Activated CD8-positive, alpha-beta memory T cell treated with anti-CD3 and anti-CD28 coated beads, Interleukin-2, amount 10 ng/mL, durations not matched to agents 7 days and 5 days (primary cell): ENCODE measurements at regions not wholly inside any gene's neighbourhood (a gene's known extent, or its start where the extent isn't known, plus 50 kb on each side); places are given as distances from the start of the nearest gene placed in this dataset.
A peak's percentile ranks its signal among the peaks of the same experiment; 100 is the strongest.
"Not testable (repeated sequence)": the region's sequence is repeated elsewhere in the genome, so short reads cannot be mapped to it uniquely, and the experiment has no call there.

Source experiments
- ATAC-seq: fragments of 150-1000 bp; cut with Tn5 transposase; one replicate; pipeline ENCODE4 v1.10.0; 2021; ENCODE audit warnings: moderate library complexity
- CTCF ChIA-PET: fragments of 350-600 bp; sonication (Branson Sonifier 250); formaldehyde crosslinking; loops from one replicate; lab custom pipeline; 2021; ENCODE audit warnings: antibody characterized with exemption; lab: Charles Lee
- DNase-seq: peaks from one replicate; pipeline ENCODE4 v3.0.0-alpha.2; 2020
- H3K27ac Mint-ChIP-seq: one replicate; pipeline ENCODE4 v1.8.0; 2021; ENCODE audit warnings: mild to moderate bottlenecking, mixed read lengths
- H3K27me3 Mint-ChIP-seq: one replicate; pipeline ENCODE4 v1.8.0; 2021; ENCODE audit warnings: mixed read lengths
- H3K36me3 Mint-ChIP-seq: one replicate; pipeline ENCODE4 v1.8.0; 2021; ENCODE audit warnings: mild to moderate bottlenecking, mixed read lengths
- H3K4me1 Mint-ChIP-seq: one replicate; pipeline ENCODE4 v1.8.0; 2021; ENCODE audit warnings: mixed read lengths
- H3K4me3 Mint-ChIP-seq: one replicate; pipeline ENCODE4 v1.8.0; 2021; ENCODE audit warnings: mild to moderate bottlenecking, moderate library complexity, mixed read lengths
- H3K9me3 Mint-ChIP-seq: one replicate; pipeline ENCODE4 v1.8.0; 2022; ENCODE audit warnings: low read depth, mixed read lengths

GRCh38 chr11:3499198-3499597, 120.3 kb upstream of the ZNF195 start:
- ATAC-seq, H3K4me3 Mint-ChIP-seq, H3K4me1 Mint-ChIP-seq, H3K27ac Mint-ChIP-seq, DNase-seq, H3K27me3 Mint-ChIP-seq, CTCF ChIA-PET, H3K36me3 Mint-ChIP-seq, H3K9me3 Mint-ChIP-seq: not testable (repeated sequence)

DNA sequence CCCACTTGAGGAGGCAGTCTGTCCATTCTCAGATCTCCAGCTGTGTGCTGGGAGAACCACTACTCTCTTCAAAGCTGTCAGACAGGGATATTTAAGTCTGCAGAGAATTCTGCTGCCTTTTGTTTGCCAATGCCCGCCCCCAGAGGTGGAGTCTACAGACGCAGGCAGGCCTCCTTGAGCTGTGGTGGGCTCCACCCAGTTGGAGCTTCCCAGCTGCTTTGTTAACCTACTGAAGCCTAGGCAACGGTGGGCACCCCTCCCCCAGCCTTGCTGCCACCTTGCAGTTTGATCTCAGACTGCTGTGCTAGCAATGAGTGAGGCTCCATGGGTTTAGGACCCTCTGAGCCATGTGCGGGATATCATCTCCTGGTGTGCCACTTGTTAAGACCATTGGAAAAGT, 119.4 kb upstream of the ZNF195 start:
- CTCF ChIA-PET, ATAC-seq, H3K27me3 Mint-ChIP-seq, H3K4me1 Mint-ChIP-seq, DNase-seq, H3K36me3 Mint-ChIP-seq, H3K9me3 Mint-ChIP-seq, H3K27ac Mint-ChIP-seq, H3K4me3 Mint-ChIP-seq: not testable (repeated sequence)

DNA sequence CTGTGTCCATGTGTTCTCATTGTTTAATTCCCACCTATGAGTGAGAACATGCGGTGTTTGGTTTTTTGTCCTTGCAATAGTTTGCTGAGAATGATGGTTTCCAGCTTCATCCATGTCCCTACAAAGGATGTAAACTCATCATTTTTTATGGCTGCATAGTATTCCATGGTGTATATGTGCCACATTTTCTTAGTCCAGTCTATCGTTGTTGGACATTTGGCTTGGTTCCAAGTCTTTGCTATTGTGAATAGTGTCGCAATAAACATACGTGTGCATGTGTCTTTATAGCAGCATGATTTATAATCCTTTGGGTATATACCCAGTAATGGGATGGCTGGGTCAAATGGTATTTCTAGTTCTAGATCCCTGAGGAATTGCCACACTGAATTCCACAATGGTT, 114.2 kb upstream of the ZNF195 start:
- H3K27me3 Mint-ChIP-seq, H3K36me3 Mint-ChIP-seq, ATAC-seq, H3K4me1 Mint-ChIP-seq, DNase-seq, H3K27ac Mint-ChIP-seq, H3K9me3 Mint-ChIP-seq, CTCF ChIA-PET, H3K4me3 Mint-ChIP-seq: not testable (repeated sequence)

GRCh38 chr11:3488003-3488402, 109.1 kb upstream of the ZNF195 start:
- ATAC-seq, H3K4me1 Mint-ChIP-seq, H3K9me3 Mint-ChIP-seq, H3K27ac Mint-ChIP-seq, CTCF ChIA-PET, H3K36me3 Mint-ChIP-seq, H3K4me3 Mint-ChIP-seq, DNase-seq: not testable (repeated sequence)
- H3K27me3 Mint-ChIP-seq, result peaks cover 15% of the 10 kb centered on the region

- H3K9me3 Mint-ChIP-seq, H3K36me3 Mint-ChIP-seq, H3K4me3 Mint-ChIP-seq, CTCF ChIA-PET, DNase-seq, H3K4me1 Mint-ChIP-seq, H3K27ac Mint-ChIP-seq, ATAC-seq: not testable (repeated sequence)
- peaks cover 18% of the 10 kb centered on the region for H3K27me3 Mint-ChIP-seq
Observed at GRCh38 chr11:3485737-3486136, 106.8 kb upstream of the ZNF195 start.

- not testable (repeated sequence) for H3K4me3 Mint-ChIP-seq, H3K9me3 Mint-ChIP-seq, H3K27ac Mint-ChIP-seq, ATAC-seq, H3K27me3 Mint-ChIP-seq, H3K36me3 Mint-ChIP-seq, H3K4me1 Mint-ChIP-seq, DNase-seq
- CTCF ChIA-PET, result interaction anchor here (1.2 kb wide), 1 partner anchor 103 kb away, joined by 5 read pairs; no protein-coding TSS in a partner anchor
Observed at GRCh38 chr11:3476937-3477885, 98.3 kb upstream of the ZNF195 start.

- H3K4me3 Mint-ChIP-seq, H3K27me3 Mint-ChIP-seq, ATAC-seq, H3K4me1 Mint-ChIP-seq, H3K27ac Mint-ChIP-seq, DNase-seq, H3K9me3 Mint-ChIP-seq, H3K36me3 Mint-ChIP-seq: not testable (repeated sequence)
- CTCF ChIA-PET, result interaction anchor here (1.2 kb wide), 1 partner anchor 104 kb away, joined by 5 read pairs; no protein-coding TSS in a partner anchor
Observed at GRCh38 chr11:3476084-3476936, 97.4 kb upstream of the ZNF195 start.

- H3K4me3 Mint-ChIP-seq, ATAC-seq, DNase-seq, H3K36me3 Mint-ChIP-seq, H3K9me3 Mint-ChIP-seq, CTCF ChIA-PET, H3K4me1 Mint-ChIP-seq, H3K27ac Mint-ChIP-seq: not testable (repeated sequence)
- H3K27me3 Mint-ChIP-seq, result peaks cover 26% of the 10 kb centered on the region
Observed at GRCh38 chr11:3468963-3469362, 90.0 kb upstream of the ZNF195 start.

DNA sequence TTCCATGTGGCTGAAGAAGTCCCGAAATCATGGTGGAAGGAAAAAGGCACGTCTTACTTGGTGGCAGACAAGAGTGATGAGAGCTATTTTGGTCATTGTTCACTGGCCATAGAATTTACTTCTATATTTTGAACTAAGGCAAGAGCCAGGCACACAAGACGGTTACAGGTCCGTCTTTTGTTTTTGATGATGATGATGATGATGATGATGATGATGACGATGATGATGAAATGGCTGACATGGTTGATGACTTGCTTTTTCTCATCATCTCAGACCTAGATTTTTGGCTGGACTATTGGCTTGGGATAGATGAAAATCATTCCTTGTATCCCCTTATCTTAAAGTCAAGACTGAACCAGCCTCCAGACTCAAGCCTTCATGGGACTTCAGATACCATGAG, 88.7 kb upstream of the ZNF195 start:
- CTCF ChIA-PET, result interaction anchor here (1.2 kb wide), 1 partner anchor 113 kb away, joined by 3 read pairs; no protein-coding TSS in a partner anchor
- not testable (repeated sequence) for H3K36me3 Mint-ChIP-seq

DNA sequence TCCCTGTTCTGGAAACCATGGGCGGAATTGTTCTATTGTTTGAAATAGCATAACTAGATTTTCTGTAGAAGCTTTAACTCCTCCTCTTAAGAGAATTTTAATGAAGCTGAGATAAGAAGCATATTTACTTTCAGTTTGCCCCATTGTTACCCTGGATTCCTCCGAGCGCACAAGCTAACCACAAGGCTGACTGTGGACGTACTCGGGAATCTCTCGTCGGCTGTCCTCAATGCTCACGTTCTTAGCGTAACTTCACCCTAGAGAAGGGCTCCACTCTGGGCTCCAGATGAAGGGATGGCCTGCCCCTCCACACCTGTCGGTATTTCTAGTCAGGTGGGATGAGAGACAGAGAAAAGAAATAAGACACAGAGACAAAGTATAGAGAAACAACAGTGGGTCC, 76.7 kb upstream of the ZNF195 start:
- ATAC-seq, DNase-seq, H3K9me3 Mint-ChIP-seq, H3K36me3 Mint-ChIP-seq, H3K27ac Mint-ChIP-seq, CTCF ChIA-PET: not testable (repeated sequence)
- Mint-ChIP-seq H3K27me3 (peaks cover 25% of the 10 kb centered on the region), H3K4me1 (peaks cover 14% of the 10 kb centered on the region), H3K4me3 (peak overlapping the region; percentile 24)

More for the DNA sequence above, 88.7 kb upstream of the ZNF195 start:
- not testable (repeated sequence) for H3K4me3 Mint-ChIP-seq, H3K27ac Mint-ChIP-seq, H3K9me3 Mint-ChIP-seq, H3K4me1 Mint-ChIP-seq, DNase-seq, ATAC-seq
- H3K27me3 Mint-ChIP-seq, result peaks cover 23% of the 10 kb centered on the region

DNA sequence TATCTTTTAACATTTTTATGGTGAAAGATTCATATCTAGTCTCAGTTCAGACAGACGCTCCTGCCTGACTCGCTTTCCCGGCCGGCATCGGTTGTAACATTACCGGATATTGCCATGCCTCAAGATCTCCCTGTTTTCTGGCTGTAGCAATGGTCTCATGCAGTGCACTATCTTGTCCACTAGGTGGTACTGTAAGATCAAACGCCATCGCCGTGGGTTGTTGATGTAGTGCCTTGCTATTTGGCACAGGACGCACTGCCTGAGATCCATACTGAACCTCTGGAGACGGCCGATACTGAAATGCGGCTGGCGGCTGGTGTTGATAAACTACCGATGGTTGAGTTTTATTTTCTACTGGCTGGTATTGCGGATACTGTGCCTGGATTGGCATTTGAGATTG, 75.9 kb upstream of the ZNF195 start:
- H3K4me1 Mint-ChIP-seq, result peaks cover 14% of the 10 kb centered on the region
- H3K36me3 Mint-ChIP-seq, H3K27ac Mint-ChIP-seq, ATAC-seq, CTCF ChIA-PET, H3K9me3 Mint-ChIP-seq: not testable (repeated sequence)
- peak; percentile 73 for DNase-seq
- H3K4me3 Mint-ChIP-seq, result peak overlapping the region; percentile 24
- H3K27me3 Mint-ChIP-seq, result peaks cover 25% of the 10 kb centered on the region

GRCh38 chr11:3453596-3454256, 74.8 kb upstream of the ZNF195 start:
- ATAC-seq, H3K36me3 Mint-ChIP-seq, CTCF ChIA-PET, H3K9me3 Mint-ChIP-seq, DNase-seq, H3K27ac Mint-ChIP-seq, H3K4me3 Mint-ChIP-seq: not testable (repeated sequence)
- Mint-ChIP-seq H3K4me1 (peaks cover 14% of the 10 kb centered on the region), H3K27me3 (peaks cover 26% of the 10 kb centered on the region)

GRCh38 chr11:3450822-3451221, 71.9 kb upstream of the ZNF195 start:
- H3K9me3 Mint-ChIP-seq, H3K36me3 Mint-ChIP-seq, H3K27ac Mint-ChIP-seq, CTCF ChIA-PET, H3K4me3 Mint-ChIP-seq, DNase-seq, ATAC-seq: not testable (repeated sequence)
- Mint-ChIP-seq H3K27me3 (peaks cover 29% of the 10 kb centered on the region), H3K4me1 (peaks cover 10% of the 10 kb centered on the region)
